ENCODE measurements at regions not wholly inside any gene's neighbourhood (a gene's known extent, or its start where the extent isn't known, plus 50 kb on each side); places are given as distances from the start of the nearest gene placed in this dataset.

DNA sequence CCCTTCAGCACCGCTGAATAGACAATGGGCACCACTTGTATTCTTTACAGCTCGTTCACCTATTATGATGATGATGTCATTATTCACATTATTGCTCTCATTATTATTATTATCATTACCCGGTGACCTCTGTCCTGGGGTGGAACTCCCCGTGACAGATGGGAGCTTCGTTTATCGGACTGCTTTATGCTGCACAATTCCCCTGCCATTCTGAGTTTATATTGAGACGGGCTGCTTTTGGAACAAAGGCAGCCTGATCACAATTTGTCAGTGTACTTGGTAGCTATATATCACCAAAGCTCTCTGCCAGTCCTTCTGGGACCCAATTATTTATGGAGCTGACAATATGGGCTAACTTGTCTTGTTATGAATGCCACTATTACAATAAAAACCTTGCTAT is 1145.6 kb upstream of the WWC1 start:
- H3K27me3 Mint-ChIP-seq (ENCODE audit: low read depth in 3 of 3): peaks cover 0 to 1% (median 0%) of the 10 kb centered on the region in 3 donors
- H3K4me1 Mint-ChIP-seq: no peaks in the 10 kb centered on the region
- H3K9me3 Mint-ChIP-seq: peaks cover 0 to 14% (median 13%) of the 10 kb centered on the region in 6 donors
- no peak overlapping the region for H3K27ac Mint-ChIP-seq
- no peak for DNase-seq
- H3K4me3 Mint-ChIP-seq: no peak overlapping the region
- H3K36me3 Mint-ChIP-seq: peaks cover 0 to 4% (median 0%) of the 10 kb centered on the region in 3 donors

DNA sequence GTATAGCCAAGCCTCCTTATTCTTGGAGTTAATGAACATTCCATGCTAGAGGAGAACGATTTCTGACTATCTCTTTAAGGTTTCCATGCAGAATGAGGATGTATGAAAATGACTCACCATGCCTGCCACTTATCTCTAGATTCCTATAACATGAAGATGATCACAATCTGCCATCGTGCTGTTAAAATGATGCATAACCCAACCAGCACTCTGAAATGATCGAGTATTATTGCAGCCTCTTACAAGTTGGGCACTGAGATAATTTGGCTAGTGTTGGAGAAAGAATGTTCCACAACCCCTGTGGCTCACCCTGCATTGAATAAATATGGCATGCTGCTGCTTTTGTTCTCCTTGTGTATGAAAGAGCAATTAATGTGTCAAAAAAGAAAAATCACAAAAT is 1143.6 kb upstream of the WWC1 start:
- no peak overlapping the region for H3K27ac Mint-ChIP-seq
- peaks cover 0 to 1% (median 0%) of the 10 kb centered on the region in 3 donors for H3K27me3 Mint-ChIP-seq (ENCODE audit: low read depth in 3 of 3)
- no peaks in the 10 kb centered on the region for H3K4me1 Mint-ChIP-seq
- H3K36me3 Mint-ChIP-seq: peaks cover 0 to 4% (median 0%) of the 10 kb centered on the region in 3 donors
- H3K4me3 Mint-ChIP-seq: no peak overlapping the region
- DNase-seq: no peak
- peaks cover 0 to 18% (median 11%) of the 10 kb centered on the region in 6 donors for H3K9me3 Mint-ChIP-seq

DNA sequence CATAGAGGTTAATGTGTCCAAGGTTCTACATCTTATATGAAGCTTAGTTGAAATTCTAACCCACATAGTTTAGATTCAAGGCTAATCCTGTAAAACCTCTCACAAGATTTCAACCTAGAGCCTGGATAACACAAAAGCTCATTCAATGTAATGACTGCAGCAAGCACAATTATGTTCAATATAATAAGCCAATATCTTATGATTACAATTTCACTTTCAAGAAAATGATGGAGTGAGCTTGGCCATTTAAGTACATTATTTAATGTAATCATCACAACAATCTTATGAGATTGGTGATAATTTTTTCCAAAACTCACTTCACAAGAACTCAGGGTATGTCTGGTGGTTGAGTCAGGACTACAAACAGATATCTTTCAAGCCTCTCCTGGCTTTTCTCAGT is 1140.8 kb upstream of the WWC1 start:
- no peak for DNase-seq
- no peaks in the 10 kb centered on the region for H3K4me1 Mint-ChIP-seq
- no peak overlapping the region for H3K4me3 Mint-ChIP-seq

DNA sequence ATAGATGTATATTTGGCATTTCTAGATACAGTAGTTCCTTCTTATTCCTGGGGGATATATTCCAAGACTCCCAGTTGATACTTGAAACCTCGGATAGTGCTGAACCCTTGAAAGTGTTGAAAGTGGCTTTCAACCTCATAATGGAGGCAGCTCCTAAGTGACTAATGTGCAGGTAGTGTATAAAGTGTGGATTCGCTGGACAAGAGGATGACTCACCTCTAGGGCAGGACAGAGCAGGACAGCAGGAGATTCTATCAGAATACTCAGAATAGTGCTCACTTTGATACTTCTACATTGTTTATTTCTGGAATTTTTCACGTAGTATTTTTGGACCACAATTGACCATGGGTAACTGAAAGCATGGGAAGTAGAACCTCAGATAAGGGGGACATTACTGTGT is 1138.9 kb upstream of the WWC1 start:
- Mint-ChIP-seq H3K4me1 (no peaks in the 10 kb centered on the region), H3K4me3 (no peak overlapping the region), H3K9me3 (peaks cover 0 to 20% (median 6%) of the 10 kb centered on the region in 6 donors), H3K27ac (no peak overlapping the region), H3K36me3 (no peaks in the 10 kb centered on the region), H3K27me3 (ENCODE audit: low read depth in 3 of 3) (peaks cover 0 to 1% (median 0%) of the 10 kb centered on the region in 3 donors)
- no peak for DNase-seq

More for the DNA sequence above, 1140.8 kb upstream of the WWC1 start:
- Mint-ChIP-seq H3K9me3 (peaks cover 0 to 25% (median 8%) of the 10 kb centered on the region in 6 donors), H3K36me3 (peaks cover 0 to 4% (median 0%) of the 10 kb centered on the region in 3 donors), H3K27me3 (ENCODE audit: low read depth in 3 of 3) (peaks cover 0 to 1% (median 0%) of the 10 kb centered on the region in 3 donors), H3K27ac (no peak overlapping the region)

DNA sequence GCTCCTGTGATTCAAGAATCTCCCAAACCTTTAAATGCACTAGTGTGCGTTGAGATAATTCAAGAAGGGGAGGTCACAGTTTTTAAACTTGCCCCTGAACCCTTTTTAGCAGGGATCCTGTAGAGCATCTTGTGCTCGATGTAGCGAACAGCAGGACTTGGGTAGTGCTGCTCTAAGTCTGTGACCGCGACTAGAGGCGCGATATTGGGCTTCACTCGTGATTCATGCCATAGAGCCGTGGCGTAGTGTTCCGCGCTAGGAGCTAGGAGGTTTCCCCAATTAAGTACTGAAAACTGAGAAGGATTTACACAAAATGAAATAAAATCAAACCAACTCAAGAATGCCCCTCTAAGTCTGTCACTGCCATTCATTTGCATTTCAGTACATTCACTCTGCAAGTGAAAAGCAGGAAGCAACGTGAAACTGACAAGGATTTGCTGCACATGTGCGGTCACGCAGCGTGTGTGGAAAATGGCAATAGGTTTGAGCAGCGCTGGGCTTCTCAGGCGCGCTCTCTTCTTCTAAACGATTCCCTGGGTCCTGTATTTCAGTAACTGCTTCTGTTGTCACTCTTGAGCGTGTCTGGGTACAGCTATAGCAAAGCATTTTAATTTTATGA is 1135.9 kb upstream of the WWC1 start:
- DNase-seq: no peak
- no peaks in the 10 kb centered on the region for H3K36me3 Mint-ChIP-seq
- H3K4me1 Mint-ChIP-seq: no peaks in the 10 kb centered on the region
- H3K4me3 Mint-ChIP-seq: no peak overlapping the region
- no peaks in the 10 kb centered on the region for H3K27me3 Mint-ChIP-seq (ENCODE audit: low read depth in 3 of 3)
- peaks cover 2 to 37% (median 9%) of the 10 kb centered on the region in 6 donors for H3K9me3 Mint-ChIP-seq
- H3K27ac Mint-ChIP-seq: no peak overlapping the region

DNA sequence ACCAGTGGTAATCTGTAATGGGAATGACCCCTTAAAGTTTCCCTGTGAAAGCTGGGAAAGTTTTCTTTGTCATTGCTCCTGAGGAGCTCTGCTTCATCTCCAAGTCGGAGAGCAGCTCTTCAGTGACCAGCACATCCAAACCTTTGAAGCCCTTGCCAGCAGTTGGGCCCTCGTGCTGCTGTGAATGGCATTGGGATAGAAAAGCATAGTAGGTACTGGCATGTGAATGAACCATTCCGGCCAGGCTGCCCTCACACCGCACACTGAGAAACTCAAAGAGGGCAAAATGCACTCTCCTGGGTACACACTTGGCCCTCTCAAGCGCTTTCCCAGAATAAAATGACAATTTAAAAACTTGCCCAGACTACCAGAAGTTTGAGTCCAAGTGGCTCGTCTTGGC is 1135.0 kb upstream of the WWC1 start:
- H3K4me1 Mint-ChIP-seq: no peaks in the 10 kb centered on the region
- peaks cover 2 to 39% (median 10%) of the 10 kb centered on the region in 6 donors for H3K9me3 Mint-ChIP-seq
- no peak overlapping the region for H3K27ac Mint-ChIP-seq
- no peaks in the 10 kb centered on the region for H3K36me3 Mint-ChIP-seq
- no peak for DNase-seq
- H3K4me3 Mint-ChIP-seq: no peak overlapping the region
- H3K27me3 Mint-ChIP-seq (ENCODE audit: low read depth in 3 of 3): no peaks in the 10 kb centered on the region

DNA sequence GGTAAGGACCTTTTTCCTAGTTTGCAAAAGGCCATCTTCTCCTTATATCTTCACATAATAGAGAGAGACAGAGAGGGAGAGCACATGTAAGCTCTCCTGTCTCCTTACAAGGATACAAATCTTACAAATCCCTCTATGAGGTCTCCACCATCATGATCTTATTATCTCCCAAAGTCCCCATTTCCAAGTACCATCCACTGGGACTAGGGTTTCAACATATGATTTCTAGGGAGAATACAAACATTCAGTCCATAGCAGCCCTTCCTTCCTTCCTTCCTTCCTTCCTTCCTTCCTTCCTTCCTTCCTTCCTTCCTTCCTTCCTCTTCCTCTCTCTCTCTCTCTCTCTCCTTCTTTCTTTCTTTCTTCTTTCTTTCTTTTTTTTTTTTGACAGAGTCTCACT is 1132.9 kb upstream of the WWC1 start:
- Mint-ChIP-seq H3K27ac (no peak overlapping the region), H3K27me3 (ENCODE audit: low read depth in 3 of 3) (no peaks in the 10 kb centered on the region), H3K9me3 (peaks cover 2 to 31% (median 7%) of the 10 kb centered on the region in 6 donors), H3K4me1 (no peaks in the 10 kb centered on the region), H3K36me3 (no peaks in the 10 kb centered on the region), H3K4me3 (no peak overlapping the region)
- no peak for DNase-seq

DNA sequence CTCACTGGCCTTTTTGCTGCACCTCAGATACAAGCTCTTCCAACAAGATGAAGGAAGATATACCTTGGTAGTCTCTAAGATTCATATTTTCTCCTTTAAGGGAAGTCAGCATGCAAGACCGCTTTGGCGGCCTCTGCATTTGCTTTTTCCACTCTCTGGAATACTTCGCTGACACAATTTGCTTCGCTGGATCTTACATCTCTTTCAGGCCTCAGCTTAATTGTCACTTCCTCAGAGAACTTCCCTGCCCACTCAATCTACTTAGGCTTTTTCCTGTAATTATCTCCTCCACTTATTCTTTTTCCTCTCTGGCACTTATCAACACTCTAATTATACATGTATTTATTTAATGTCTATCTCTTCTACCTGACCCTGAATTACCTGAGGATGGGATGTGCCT is 1131.1 kb upstream of the WWC1 start:
- H3K27me3 Mint-ChIP-seq (ENCODE audit: low read depth in 3 of 3): no peaks in the 10 kb centered on the region
- no peaks in the 10 kb centered on the region for H3K4me1 Mint-ChIP-seq
- H3K9me3 Mint-ChIP-seq: peaks cover 2 to 24% (median 9%) of the 10 kb centered on the region in 6 donors
- H3K4me3 Mint-ChIP-seq: no peak overlapping the region
- no peak for DNase-seq
- no peak overlapping the region for H3K27ac Mint-ChIP-seq
- no peaks in the 10 kb centered on the region for H3K36me3 Mint-ChIP-seq

DNA sequence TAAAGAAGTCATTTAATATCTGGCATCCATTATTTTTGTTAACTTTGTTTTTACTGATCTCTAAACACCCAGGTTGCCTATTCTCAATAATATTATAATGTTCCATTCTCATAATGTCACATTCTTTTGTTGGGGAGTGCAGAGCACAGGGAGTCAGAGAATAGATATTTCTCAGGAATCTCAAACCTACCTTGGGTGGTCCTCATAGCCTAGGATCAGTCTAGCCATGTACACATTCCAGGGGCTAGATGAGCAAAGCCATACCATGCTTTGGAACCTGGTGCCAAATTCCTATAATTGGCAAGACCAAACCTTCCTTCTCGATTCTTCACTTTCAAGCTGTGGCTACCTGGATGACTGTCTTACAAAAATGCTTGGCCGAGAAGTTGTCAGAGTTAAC is 1124.7 kb upstream of the WWC1 start:
- no peak for DNase-seq
- no peak overlapping the region for H3K27ac Mint-ChIP-seq
- H3K36me3 Mint-ChIP-seq: no peaks in the 10 kb centered on the region
- H3K27me3 Mint-ChIP-seq (ENCODE audit: low read depth in 3 of 3): peaks cover 0 to 1% (median 0%) of the 10 kb centered on the region in 3 donors
- no peak overlapping the region for H3K4me3 Mint-ChIP-seq
- H3K9me3 Mint-ChIP-seq: peaks cover 2 to 33% (median 13%) of the 10 kb centered on the region in 6 donors
- no peaks in the 10 kb centered on the region for H3K4me1 Mint-ChIP-seq

DNA sequence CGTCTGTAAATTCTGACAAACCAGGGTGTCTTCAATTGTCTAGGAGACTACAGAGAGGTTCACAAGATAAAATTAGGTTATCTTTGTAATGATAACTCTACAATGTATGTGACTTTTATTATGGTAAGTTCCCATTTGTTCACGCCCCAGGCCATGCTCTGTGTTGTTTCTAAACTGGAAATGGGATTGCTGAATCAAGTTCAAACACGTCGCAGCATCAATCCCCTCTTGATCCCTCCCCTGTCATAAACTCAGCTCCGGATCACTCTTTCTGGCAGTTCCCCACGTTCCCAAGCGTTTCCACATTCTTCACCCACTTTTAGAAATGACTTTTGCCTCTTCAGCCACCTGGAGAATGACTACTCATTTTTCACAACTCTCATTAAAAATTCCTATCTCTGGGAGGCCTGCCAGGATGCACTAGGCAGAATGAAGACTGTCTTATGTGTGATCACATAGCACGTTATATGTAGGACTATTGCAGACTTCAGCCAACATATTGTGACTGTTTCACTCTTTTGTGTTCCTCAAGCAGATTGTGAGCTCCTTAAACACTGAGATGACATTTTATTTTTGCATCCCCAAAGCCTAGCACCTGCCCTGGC is 1124.2 kb upstream of the WWC1 start:
- H3K4me3 Mint-ChIP-seq: no peak overlapping the region
- no peak for DNase-seq

DNA sequence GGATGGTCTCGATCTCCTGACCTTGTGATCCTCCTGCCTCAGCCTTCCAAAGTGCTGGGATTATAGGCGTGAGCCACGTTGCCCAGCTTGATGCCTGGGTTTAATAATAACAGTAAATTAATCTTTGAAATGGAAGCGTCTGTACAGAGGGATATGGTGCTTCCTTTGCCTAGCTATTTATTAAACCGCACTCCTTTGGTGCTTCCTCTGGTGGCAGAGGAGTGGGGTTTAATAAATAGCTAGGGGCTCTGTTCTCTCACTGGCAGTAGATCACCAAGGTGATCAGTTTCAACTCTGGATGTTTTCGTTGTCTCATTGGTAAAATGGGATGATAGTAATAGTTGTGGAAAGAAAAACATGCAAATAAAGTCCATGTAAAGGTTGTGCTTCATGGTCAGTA is 1122.5 kb upstream of the WWC1 start:
- H3K27me3 Mint-ChIP-seq (ENCODE audit: low read depth in 3 of 3): peaks cover 0 to 1% (median 0%) of the 10 kb centered on the region in 3 donors

More for the DNA sequence above, 1124.2 kb upstream of the WWC1 start:
- Mint-ChIP-seq H3K27ac (no peak overlapping the region), H3K4me1 (no peaks in the 10 kb centered on the region), H3K36me3 (no peaks in the 10 kb centered on the region), H3K27me3 (ENCODE audit: low read depth in 3 of 3) (peaks cover 0 to 1% (median 0%) of the 10 kb centered on the region in 3 donors), H3K9me3 (peaks cover 2 to 33% (median 14%) of the 10 kb centered on the region in 6 donors)

DNA sequence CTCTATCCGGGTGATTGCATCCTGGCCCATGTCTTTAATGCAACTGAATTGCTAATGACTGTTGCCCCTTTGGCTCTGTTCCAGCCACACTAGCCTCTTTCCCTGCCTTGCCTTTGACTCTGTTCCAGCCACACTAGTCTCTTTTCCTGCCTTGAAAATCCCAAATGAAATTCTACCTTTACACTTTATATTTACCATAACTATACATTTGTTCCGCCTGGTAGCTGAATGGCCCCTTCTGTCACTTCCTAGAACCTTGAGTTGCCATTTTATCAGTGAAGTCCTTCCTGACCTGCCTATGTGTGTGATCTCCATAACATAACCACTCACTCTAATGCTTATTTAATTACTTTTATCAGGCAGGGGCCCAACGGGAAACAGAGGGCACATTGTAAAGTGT is 1120.4 kb upstream of the WWC1 start:
- Mint-ChIP-seq H3K27ac (no peak overlapping the region), H3K27me3 (ENCODE audit: low read depth in 3 of 3) (peaks cover 0 to under 1% (median 0%) of the 10 kb centered on the region in 3 donors), H3K36me3 (no peaks in the 10 kb centered on the region), H3K4me3 (no peak overlapping the region), H3K4me1 (no peaks in the 10 kb centered on the region), H3K9me3 (peaks cover 7 to 50% (median 18%) of the 10 kb centered on the region in 6 donors)
- DNase-seq: no peak

More for the DNA sequence above, 1122.5 kb upstream of the WWC1 start:
- DNase-seq: no peak
- H3K4me1 Mint-ChIP-seq: no peaks in the 10 kb centered on the region
- no peaks in the 10 kb centered on the region for H3K36me3 Mint-ChIP-seq
- H3K4me3 Mint-ChIP-seq: no peak overlapping the region
- H3K9me3 Mint-ChIP-seq: peaks cover 3 to 42% (median 16%) of the 10 kb centered on the region in 6 donors
- no peak overlapping the region for H3K27ac Mint-ChIP-seq

DNA sequence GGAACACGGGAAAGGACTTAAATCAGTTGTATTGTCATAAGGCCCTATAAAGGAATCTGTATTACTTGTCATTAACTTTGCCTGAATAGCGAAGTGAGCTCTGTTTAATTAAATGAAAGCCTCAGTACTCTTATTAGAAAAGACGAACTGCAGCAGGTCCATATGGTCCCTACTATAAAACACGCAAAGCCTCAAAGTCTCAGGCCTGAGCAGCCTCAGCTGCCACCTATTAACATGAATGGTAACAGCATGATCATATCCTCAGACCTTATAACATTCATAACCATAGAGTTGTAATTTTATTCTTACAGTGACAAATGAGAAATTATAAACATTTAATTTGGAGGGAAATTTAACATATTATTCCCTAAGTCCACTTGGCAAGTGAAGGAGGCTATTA is 1113.7 kb upstream of the WWC1 start:
- no peaks in the 10 kb centered on the region for H3K36me3 Mint-ChIP-seq
- no peaks in the 10 kb centered on the region for H3K4me1 Mint-ChIP-seq
- H3K27me3 Mint-ChIP-seq (ENCODE audit: low read depth in 3 of 3): peaks cover 0 to 5% (median 0%) of the 10 kb centered on the region in 3 donors
- H3K27ac Mint-ChIP-seq: no peak overlapping the region
- no peak for DNase-seq
- H3K9me3 Mint-ChIP-seq: peaks cover 3 to 43% (median 8%) of the 10 kb centered on the region in 6 donors
- no peak overlapping the region for H3K4me3 Mint-ChIP-seq

DNA sequence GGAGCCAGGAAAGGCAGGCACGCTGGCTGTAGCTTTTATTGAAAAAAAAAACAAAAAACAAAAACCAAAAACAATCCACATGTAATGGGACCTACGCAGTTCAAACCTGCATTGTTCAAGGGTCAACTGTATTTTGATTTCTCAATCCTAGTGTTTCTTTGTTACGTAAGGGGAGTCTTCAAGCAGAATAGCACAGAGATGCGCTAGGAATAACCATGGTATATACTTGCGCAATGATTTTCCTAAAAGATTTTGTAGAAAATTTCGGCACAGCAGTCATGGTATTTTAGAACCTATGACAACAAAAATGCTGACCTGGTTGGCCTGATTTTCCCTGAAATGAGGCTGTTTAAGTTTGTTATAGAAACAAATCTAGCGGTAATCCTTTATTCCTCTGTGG is 1110.5 kb upstream of the WWC1 start:
- DNase-seq: no peak
- H3K27ac Mint-ChIP-seq: no peak overlapping the region
- peaks cover 0 to 5% (median 0%) of the 10 kb centered on the region in 3 donors for H3K27me3 Mint-ChIP-seq (ENCODE audit: low read depth in 3 of 3)
- H3K4me3 Mint-ChIP-seq: no peak overlapping the region
- H3K36me3 Mint-ChIP-seq: no peaks in the 10 kb centered on the region
- peaks cover 0 to 34% (median 5%) of the 10 kb centered on the region in 6 donors for H3K9me3 Mint-ChIP-seq
- H3K4me1 Mint-ChIP-seq: no peaks in the 10 kb centered on the region
